Osteoblast (primary cell): ENCODE measurements at regions not wholly inside any gene's neighbourhood (a gene's known extent, or its start where the extent isn't known, plus 50 kb on each side); places are given as distances from the start of the nearest gene placed in this dataset.

Experiments used
- DNase-seq: peaks from one replicate; pipeline ENCODE4 v3.0.0; 2011; ENCODE audit warnings: low spot score, mixed read lengths; ENCODE audit not compliant: insufficient read length; ENCODE audit errors: missing footprints
- H2AFZ ChIP-seq: 2 replicates; pipeline ENCODE4 v1.6.0; 2011; ENCODE audit warnings: mild to moderate bottlenecking, low read length
- H3K27ac ChIP-seq: 2 replicates; pipeline ENCODE4 v1.5.1; 2011; ENCODE audit warnings: mild to moderate bottlenecking, low read depth, low read length, moderate library complexity
- H3K27me3 ChIP-seq: 2 replicates; pipeline ENCODE4 v1.6.0; 2012; ENCODE audit warnings: mild to moderate bottlenecking, control low read depth, inconsistent platforms, low read length, moderate library complexity; ENCODE audit not compliant: insufficient read depth
- H3K36me3 ChIP-seq: 2 replicates; pipeline ENCODE4 v1.5.1; 2011; ENCODE audit warnings: mild to moderate bottlenecking, low read length, control low read depth, moderate library complexity; ENCODE audit not compliant: insufficient read depth
- H3K4me1 ChIP-seq: 2 replicates; pipeline ENCODE4 v1.5.1; 2011; ENCODE audit warnings: mild to moderate bottlenecking, low read length, control low read depth, moderate library complexity; ENCODE audit not compliant: insufficient read depth
- H3K4me2 ChIP-seq: 2 replicates; pipeline ENCODE4 v1.6.0; 2011; ENCODE audit warnings: mild to moderate bottlenecking, low read length; ENCODE audit not compliant: insufficient read depth
- H3K4me3 ChIP-seq: fragments of 200-600 bp; sonication (generic); 3 replicates; pipeline ENCODE4 v1.5.1; 2012; ENCODE audit warnings: mild to moderate bottlenecking, low read length, inconsistent platforms; ENCODE audit not compliant: insufficient read depth
- H3K79me2 ChIP-seq: 2 replicates; pipeline ENCODE4 v1.6.0; 2012; ENCODE audit warnings: mild to moderate bottlenecking, low read length, control low read depth, inconsistent platforms; ENCODE audit not compliant: insufficient read depth
- H3K9me3 ChIP-seq: 2 replicates; pipeline ENCODE4 v1.5.1; 2011; ENCODE audit warnings: low read depth, low read length, control low read depth
- H4K20me1 ChIP-seq: 2 replicates; pipeline ENCODE4 v1.6.0; 2012; ENCODE audit warnings: mild to moderate bottlenecking, low read length, control low read depth; ENCODE audit not compliant: insufficient read depth
- CTCF ChIP-seq: IDR thresholded peaks from 2 replicates; pipeline ENCODE4 v1.5.1; 2011; ENCODE audit warnings: mild to moderate bottlenecking, low read depth, low read length, moderate library complexity; ENCODE audit errors: extremely low read depth

- Histone ChIP-seq H3K9me3 (no peaks in the 10 kb centered on the region), H3K36me3 (no peaks in the 10 kb centered on the region), H3K4me1 (peaks cover 24% of the 10 kb centered on the region), H2AFZ (no peak overlapping the region), H3K4me3 (no peak overlapping the region), H3K27ac (no peak overlapping the region), H3K4me2 (no peak overlapping the region), H3K79me2 (no peaks in the 10 kb centered on the region), H4K20me1 (no peaks in the 10 kb centered on the region), H3K27me3 (no peaks in the 10 kb centered on the region)
- no peak for DNase-seq
- no peak for TF ChIP-seq CTCF
Observed at GRCh38 chr1:219119839-219120238, 53.8 kb upstream of the LYPLAL1 start.

DNA sequence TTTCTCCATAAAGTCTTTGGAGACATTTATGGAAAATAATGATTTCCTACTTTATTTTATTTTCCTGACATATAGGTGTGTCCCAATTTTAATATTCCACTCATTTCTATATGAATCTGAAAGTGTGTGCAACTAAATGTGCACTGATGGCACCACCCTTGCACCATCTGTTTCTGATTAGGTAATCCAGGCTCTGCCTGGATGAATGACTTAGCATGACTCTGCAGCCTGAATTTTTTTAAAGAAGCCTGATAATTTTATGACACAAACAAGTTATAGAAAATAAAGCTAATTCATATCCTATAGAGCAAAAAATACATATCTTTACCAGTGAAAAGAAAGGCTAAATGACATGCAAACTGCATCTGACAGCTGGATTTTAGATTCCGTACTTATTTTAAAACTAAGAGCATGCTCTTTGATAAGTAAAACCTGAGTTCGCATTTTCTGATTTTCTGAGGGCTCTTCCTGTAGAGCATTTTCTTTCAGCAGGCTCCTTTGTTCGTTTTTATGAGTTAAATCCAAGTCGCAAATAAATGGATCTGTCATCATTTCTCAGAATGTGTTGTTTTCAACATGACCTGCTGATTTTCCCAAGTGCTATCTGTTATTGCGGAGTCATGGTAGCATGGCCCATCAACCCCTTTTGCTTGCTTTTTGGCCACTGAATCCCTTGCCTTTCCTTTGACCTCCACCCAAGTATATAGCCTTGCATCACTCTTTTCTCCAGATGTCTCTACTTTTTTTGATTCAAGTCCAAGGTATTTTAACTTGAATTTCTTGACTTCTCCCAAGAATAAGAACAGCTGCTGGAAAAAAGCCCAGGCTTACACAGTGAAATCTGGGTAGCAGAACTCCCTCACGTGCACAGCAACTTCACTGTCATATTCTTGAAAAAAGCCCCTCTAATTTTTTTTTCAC, 52.8 kb upstream of the LYPLAL1 start:
- Histone ChIP-seq H3K27me3 (no peaks in the 10 kb centered on the region), H3K9me3 (no peaks in the 10 kb centered on the region), H3K4me2 (peak overlapping the region; percentile 51), H3K36me3 (no peaks in the 10 kb centered on the region), H3K4me3 (no peak overlapping the region), H3K27ac (peak overlapping the region; percentile 81), H4K20me1 (no peaks in the 10 kb centered on the region), H3K4me1 (peaks cover 24% of the 10 kb centered on the region), H3K79me2 (no peaks in the 10 kb centered on the region), H2AFZ (no peak overlapping the region)
- DNase-seq = no peak
- no peak for TF ChIP-seq CTCF

- no peak for TF ChIP-seq CTCF
- peaks cover 29% of the 10 kb centered on the region for H3K4me1 ChIP-seq
- no peak overlapping the region for H3K4me3 ChIP-seq
- no peaks in the 10 kb centered on the region for H3K9me3 ChIP-seq
- no peaks in the 10 kb centered on the region for H4K20me1 ChIP-seq
- no peaks in the 10 kb centered on the region for H3K79me2 ChIP-seq
- no peak overlapping the region for H2AFZ ChIP-seq
- no peaks in the 10 kb centered on the region for H3K36me3 ChIP-seq
- H3K27ac ChIP-seq = no peak overlapping the region
- H3K4me2 ChIP-seq = no peak overlapping the region
- H3K27me3 ChIP-seq = no peaks in the 10 kb centered on the region
- DNase-seq = no peak
Observed at GRCh38 chr1:219121679-219122078, 52.0 kb upstream of the LYPLAL1 start.

DNA sequence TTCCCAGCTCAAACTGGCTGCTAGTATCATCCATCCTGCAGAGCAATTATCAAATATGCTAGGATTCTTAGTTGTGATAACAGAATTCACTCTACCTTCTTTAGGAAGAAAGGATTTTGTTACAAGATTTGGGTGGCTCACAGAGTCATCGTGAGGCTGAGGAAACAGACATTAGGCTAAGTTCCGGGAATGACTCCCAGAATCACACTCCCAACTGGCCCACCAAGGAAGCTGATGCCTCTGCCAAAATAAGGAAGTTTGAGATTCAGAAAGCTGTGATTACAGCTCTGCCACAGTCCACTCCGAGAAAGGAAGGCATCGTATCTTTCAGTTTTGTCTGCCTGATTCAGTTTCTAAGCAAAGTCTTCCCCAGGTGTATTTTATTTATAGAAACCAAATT, 50.6 kb upstream of the LYPLAL1 start:
- H3K4me1 ChIP-seq = peaks cover 30% of the 10 kb centered on the region
- no peaks in the 10 kb centered on the region for H4K20me1 ChIP-seq
- H3K4me2 ChIP-seq = peak overlapping the region; percentile 67
- H3K27ac ChIP-seq = peak overlapping the region; percentile 4
- no peaks in the 10 kb centered on the region for H3K36me3 ChIP-seq
- H3K79me2 ChIP-seq = no peaks in the 10 kb centered on the region
- H3K9me3 ChIP-seq = no peaks in the 10 kb centered on the region
- TF ChIP-seq CTCF = no peak
- no peaks in the 10 kb centered on the region for H3K27me3 ChIP-seq
- DNase-seq = no peak
- H2AFZ ChIP-seq = peak overlapping the region; percentile 77
- H3K4me3 ChIP-seq = peak overlapping the region; percentile 8
